IPS-NIHi7 (cell line): ENCODE measurements at regions not wholly inside any gene's neighbourhood (a gene's known extent, or its start where the extent isn't known, plus 50 kb on each side); places are given as distances from the start of the nearest gene placed in this dataset.
A peak's percentile ranks its signal among the peaks of the same experiment; 100 is the strongest.

Source experiments
- DNase-seq: peaks from one replicate; pipeline ENCODE4 v3.0.0; 2012; ENCODE audit warnings: mixed read lengths; ENCODE audit errors: extremely low spot score

DNA sequence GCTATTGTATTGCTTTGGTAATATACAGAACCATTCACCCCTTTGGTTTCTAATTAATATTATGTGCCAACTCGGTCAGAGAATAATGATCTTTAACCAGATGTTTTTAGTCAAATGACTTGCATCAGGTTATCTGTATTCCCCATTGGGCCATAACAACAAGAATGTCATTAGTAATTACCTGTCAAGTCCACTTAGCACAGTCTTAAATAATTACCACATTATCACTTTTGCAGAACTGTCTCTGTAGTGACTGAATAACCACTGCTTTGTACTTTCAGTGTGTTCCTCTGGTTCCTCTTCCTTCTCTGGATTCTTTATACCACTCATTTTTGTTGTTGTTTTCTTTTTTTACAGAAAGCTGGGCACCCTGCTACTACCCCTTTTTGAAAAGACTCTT, 257.7 kb upstream of the SPOCK3 start:
- DNase-seq, result no peak

DNA sequence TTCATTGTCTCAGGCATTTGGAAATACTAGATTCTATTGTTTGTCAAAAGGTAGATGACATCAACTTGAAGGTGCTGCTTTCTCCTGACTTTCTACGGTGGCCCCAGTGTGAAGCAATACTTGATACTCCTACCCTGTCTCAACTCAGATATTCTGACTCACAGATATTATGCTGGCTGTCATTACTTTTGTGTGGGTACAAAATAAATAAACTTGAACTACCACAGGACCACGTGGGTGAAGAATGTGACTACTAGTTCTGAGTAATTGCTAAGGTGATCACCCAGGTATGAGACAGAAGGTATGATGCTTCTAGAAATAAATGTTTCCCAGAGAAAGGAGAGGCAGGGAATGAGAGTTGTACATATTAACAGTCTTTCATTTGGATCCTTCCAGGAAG, 275.3 kb upstream of the SPOCK3 start:
- DNase-seq, result no peak

GRCh38 chr4:167524091-167524490, 289.8 kb upstream of the SPOCK3 start:
- no peak for DNase-seq

DNA sequence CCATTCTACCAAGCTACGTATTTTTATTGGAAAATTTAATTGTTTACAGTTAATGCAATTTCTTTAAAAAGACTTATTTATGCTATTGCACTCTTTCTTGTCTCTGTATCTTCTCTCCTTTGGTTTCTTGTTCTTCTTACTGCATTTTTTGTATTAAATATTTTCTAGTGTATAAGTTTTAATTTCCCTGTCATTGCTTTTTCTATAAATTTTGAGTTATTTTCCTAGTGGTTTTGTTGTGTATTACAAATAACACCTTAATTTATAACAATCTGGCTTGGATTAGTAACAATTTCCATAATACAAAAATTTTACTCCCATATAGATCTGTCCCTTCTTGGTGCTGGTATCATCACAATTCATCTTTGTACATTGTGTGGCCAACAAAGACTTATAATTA, 303.5 kb upstream of the SPOCK3 start:
- no peak for DNase-seq

- no peak for DNase-seq
These were observed 307.0 kb upstream of the SPOCK3 start for GRCh38 chr4:167541286-167541685.

GRCh38 chr4:167544391-167544790, 310.1 kb upstream of the SPOCK3 start:
- no peak for DNase-seq

DNA sequence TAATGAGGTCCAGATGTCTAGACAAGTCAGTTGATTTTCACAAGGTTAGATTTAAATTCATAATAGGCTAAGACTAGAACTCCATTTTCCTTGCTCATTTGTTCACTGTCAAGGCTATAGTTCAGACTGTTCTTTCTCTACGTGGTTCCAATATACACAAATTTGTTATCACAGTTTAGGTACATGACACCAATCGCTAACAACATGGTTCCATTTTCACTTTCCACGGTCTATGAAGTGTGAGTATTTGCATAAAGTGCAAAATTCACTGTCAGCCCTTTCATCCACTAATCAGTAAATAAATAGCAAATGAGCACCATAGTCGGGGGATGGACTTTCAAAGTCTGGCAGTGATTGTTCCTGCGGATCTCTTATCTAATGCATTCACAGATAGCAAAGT, 315.7 kb upstream of the SPOCK3 start:
- no peak for DNase-seq

DNA sequence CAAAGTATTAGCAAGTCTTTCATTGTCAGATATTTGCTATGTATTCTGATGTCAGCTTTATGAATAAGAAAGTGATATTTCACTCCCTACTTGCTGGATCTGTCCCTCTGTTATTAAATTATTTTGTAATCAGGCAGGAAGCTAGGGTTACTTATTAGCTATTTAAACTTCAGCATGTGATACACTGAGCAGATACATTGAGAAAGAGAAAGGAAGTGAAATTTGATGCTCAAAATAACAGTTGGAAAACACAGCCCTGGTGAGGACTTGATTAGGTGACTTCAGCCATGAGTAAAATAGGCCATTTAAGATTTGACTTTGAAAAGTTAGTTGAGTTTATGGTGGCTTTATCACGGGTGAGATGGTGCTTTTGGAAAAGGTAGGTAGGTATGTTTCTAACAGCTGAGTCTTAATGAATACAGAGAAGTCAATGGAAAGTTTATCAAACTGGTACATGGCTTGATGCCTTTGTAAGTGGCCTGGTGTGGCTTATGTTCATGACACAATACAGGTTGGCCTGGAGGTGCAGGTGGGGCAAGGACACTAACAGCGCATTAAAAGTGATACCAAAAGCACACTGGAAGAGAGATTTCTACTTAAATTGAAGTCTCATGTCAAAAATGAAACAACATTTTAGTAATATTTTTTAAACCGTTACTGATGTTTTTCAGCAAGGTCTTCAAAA, 321.2 kb upstream of the SPOCK3 start:
- no peak for DNase-seq

DNA sequence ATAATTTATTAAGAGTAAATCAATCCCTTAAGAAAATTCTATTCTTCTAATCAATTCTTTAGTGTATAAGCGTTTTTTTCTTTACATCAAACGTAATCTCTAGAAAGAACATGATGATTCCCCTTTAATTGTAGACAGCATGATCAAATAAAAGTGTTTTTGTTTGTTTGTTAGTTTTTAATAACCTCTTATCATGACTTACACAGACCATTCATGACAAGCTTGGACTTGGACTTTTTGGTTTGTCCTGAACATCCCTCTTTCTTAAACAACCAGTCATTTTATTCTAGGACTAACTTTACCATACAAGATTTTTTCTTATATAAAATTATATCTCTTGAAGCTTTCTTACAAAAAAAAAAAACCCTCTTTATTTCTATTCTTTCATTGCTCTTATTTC, 344.6 kb upstream of the SPOCK3 start:
- DNase-seq, result no peak

DNA sequence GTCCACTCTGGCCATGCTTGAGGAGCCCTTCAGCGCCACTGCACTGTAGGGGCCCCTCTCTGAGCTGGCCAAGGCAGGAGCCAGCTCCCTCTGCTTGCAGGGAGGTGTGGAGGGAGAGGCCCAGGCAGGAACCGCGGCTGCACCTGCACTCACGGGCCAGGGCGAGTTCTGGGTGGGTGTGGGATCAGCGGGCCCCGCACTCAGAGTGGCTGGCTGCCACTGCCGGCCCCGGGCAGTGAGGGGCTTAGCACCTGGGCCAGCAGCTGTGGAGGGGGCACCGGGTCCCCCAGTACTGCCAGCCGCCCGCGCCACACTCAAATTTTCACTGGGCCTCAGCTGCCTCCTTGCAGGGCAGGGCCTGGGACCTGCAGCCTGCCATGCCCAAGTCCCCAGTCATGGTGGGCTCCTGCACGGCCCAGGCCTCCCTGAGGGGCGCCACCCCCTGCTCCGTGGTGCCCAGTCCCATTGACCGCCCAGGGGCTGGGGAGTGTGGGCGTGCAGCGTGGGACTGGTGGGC, 347.2 kb upstream of the SPOCK3 start:
- DNase-seq, result no peak

- DNase-seq, result no peak
These were observed 353.1 kb upstream of the SPOCK3 start for GRCh38 chr4:167587361-167587760.

- DNase-seq, result no peak
These were observed 361.6 kb upstream of the SPOCK3 start for GRCh38 chr4:167595898-167596297.

- no peak for DNase-seq
These were observed 367.9 kb upstream of the SPOCK3 start for GRCh38 chr4:167602157-167602556.

- DNase-seq, result no peak
These were observed 372.3 kb upstream of the SPOCK3 start for GRCh38 chr4:167606551-167606950.

DNA sequence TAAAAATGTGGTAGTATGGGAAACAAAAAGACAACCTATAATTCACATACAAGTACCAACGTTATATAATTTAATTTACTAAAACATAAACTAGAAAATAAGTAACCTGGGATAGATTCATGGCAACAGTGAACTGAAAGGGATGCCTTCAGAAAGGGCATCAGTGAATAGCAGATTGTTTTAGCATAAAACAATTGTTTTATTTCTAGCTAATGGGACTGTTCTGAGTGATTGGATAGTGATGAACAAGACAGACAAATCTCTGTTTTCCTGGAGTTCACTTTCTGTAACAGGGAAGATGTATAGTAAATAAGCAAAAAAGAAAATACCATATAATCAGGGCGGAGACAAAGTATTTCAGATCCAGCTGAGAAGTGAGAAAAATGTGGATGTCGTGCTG, 379.1 kb upstream of the SPOCK3 start:
- DNase-seq, result no peak

- no peak for DNase-seq
These were observed 380.6 kb upstream of the SPOCK3 start for GRCh38 chr4:167614866-167615265.

DNA sequence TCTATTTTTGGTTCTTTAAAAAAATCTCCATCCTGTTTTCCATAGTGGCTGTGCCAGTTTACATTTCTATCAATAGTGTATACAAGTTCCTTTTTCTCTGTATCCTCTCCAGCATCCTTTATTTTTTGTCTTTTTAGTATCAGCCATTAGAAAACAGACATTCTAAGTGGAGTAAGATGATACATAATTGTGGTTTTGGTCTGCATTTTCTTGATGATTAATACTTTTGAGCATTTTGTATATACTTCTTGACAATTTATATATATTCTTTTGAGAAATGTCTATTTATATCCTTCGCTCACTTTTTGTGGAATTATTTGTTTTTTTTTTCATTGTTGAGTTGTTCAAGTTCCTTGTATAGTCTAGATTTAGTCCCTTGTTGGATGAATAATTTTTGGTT, 382.2 kb upstream of the SPOCK3 start:
- no peak for DNase-seq

GRCh38 chr4:167622481-167623240, 388.4 kb upstream of the SPOCK3 start:
- DNase-seq, result peak; percentile 82

DNA sequence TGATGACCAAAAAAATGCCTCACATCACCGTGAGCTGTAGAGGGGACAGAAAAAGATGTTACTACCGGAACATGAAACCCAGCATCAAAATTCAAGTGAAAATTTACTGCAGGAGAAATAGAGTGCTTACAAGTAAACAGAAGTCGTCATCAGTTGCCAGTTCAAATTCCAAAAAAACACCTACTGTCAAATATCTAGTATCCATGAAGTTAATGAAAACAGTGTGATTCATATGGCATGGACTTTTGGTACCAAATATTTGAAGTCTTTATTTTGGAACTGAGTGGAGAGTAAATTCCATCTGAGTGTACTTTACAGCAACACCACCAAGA, 388.9 kb upstream of the SPOCK3 start:
- DNase-seq, result no peak

GRCh38 chr4:167629272-167629671, 395.0 kb upstream of the SPOCK3 start:
- DNase-seq, result no peak

- no peak for DNase-seq
These were observed 408.0 kb upstream of the SPOCK3 start for GRCh38 chr4:167642250-167642649.

GRCh38 chr4:167645358-167645757, 411.1 kb upstream of the SPOCK3 start:
- DNase-seq, result no peak

DNA sequence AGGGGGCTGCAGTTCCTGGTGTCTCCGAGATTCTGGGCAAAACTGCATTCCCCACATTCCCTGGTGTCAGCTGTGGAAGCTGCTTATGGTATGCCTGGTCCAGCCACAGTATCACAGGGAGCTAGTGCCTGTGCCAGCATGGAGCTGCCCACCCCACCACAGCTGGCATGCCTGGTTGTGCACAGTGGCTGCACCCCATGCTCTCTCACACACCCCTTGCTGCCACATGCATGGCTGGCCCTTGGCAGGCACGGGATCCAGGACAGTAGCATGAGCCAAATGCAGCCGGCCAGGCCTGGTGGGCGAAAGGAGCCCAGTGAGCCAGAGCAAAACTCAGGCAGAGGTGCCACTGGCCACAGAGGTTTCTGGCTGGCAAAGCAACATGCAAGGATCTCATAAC, 418.0 kb upstream of the SPOCK3 start:
- no peak for DNase-seq
